Keratinocyte (primary cell): ENCODE measurements at regions not wholly inside any gene's neighbourhood (a gene's known extent, or its start where the extent isn't known, plus 50 kb on each side); places are given as distances from the start of the nearest gene placed in this dataset.

Experiments
- CTCF ChIP-seq, 3 experiments: IDR thresholded peaks in 1 of 3; conservative IDR thresholded peaks in 1 of 3; optimal IDR thresholded peaks in 1 of 3; 2 replicates in 2 of 3; 3 replicates in 1 of 3; pipeline versions ENCODE3 to v1.5.1; 2011; ENCODE audit warnings: low read length in 3 of 3, mild to moderate bottlenecking in 3 of 3, moderate library complexity in 2 of 3, control low read depth in 1 of 3, inconsistent platforms in 1 of 3; ENCODE audit not compliant: insufficient read depth in 2 of 3; ENCODE audit errors: extremely low read depth in 1 of 3
- EZH2 ChIP-seq: IDR thresholded peaks from one replicate; pipeline ENCODE4 v1.6.1; 2012; ENCODE audit warnings: inconsistent platforms, mild to moderate bottlenecking, low read length, moderate library complexity

- TF ChIP-seq CTCF (optimal IDR thresholded peaks at IDR 0.05 in 1 of 3, IDR thresholded peaks at IDR 0.05 in 1 of 3, conservative IDR thresholded peaks at IDR 0.05 in 1 of 3; ENCODE audit: extremely low read depth in 1 of 3, insufficient read depth in 2 of 3, low read length in 3 of 3) (no peak), EZH2 (no peak)
These were observed 175.5 kb downstream of the ANXA1 start for GRCh38 chr9:73327149-73327548.
